22Rv1 (cell line): ENCODE measurements at regions not wholly inside any gene's neighbourhood (a gene's known extent, or its start where the extent isn't known, plus 50 kb on each side); places are given as distances from the start of the nearest gene placed in this dataset.
"Not testable (repeated sequence)": the region's sequence is repeated elsewhere in the genome, so short reads cannot be mapped to it uniquely, and the experiment has no call there.

Experiments
- H3K27ac ChIP-seq: fragments of 450-650 bp; 2 replicates; pipeline ENCODE4 v1.5.1; 2017
- ZFX ChIP-seq: fragments of 450-650 bp; IDR thresholded peaks from 2 replicates; pipeline ENCODE4 v1.6.1; 2017; ENCODE audit warnings: antibody characterized with exemption, borderline replicate concordance
- TF ChIP-seq, protein P1 (sequence below): fragments of 450-650 bp; IDR thresholded peaks from 2 replicates; pipeline ENCODE4 v1.5.1; 2017; ENCODE audit warnings: mild to moderate bottlenecking

DNA sequence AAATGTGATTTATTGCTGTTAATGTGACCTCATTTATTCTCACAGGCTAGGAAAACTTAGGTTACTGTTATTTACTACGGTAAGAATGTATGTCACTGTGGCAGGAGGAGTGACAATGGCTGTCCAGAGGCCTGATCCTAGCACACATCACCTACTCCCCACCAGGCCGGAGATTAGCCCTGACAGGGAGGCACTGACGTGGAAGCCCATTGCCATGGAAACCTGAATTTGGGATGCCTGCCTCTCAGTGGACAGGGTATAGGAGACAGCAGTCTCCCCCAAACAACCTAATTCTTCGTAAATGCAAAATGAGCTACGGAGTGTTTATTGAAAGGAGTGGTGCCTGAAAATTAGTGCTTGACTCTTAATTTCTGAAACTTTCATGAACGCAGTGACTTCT is 87.6 kb upstream of the SMARCA2 start:
- TF ChIP-seq, protein P1, sequence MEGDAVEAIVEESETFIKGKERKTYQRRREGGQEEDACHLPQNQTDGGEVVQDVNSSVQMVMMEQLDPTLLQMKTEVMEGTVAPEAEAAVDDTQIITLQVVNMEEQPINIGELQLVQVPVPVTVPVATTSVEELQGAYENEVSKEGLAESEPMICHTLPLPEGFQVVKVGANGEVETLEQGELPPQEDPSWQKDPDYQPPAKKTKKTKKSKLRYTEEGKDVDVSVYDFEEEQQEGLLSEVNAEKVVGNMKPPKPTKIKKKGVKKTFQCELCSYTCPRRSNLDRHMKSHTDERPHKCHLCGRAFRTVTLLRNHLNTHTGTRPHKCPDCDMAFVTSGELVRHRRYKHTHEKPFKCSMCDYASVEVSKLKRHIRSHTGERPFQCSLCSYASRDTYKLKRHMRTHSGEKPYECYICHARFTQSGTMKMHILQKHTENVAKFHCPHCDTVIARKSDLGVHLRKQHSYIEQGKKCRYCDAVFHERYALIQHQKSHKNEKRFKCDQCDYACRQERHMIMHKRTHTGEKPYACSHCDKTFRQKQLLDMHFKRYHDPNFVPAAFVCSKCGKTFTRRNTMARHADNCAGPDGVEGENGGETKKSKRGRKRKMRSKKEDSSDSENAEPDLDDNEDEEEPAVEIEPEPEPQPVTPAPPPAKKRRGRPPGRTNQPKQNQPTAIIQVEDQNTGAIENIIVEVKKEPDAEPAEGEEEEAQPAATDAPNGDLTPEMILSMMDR = no peak
- no peak for TF ChIP-seq ZFX
- no peak overlapping the region for H3K27ac ChIP-seq

DNA sequence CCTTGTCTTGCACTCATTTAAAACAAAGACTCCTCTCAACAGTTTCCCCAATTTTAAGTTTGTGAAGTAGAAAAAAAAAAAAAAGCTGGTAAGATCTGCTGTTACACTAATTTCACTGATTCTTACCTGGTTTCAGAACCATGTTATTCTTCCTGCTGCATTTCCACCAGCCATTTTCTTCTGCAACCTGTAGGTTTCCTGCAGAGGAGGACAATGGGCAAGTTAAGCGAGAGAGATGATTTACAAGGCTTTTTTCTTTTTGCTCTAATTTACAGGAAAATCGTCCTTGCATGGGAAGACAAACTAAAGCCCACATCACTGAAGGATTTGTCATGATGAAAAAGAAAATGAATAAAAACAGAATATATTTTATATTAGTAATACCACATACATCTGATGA is 86.0 kb upstream of the SMARCA2 start:
- H3K27ac ChIP-seq = no peak overlapping the region
- TF ChIP-seq ZFX = no peak
- TF ChIP-seq, protein P1 = no peak

DNA sequence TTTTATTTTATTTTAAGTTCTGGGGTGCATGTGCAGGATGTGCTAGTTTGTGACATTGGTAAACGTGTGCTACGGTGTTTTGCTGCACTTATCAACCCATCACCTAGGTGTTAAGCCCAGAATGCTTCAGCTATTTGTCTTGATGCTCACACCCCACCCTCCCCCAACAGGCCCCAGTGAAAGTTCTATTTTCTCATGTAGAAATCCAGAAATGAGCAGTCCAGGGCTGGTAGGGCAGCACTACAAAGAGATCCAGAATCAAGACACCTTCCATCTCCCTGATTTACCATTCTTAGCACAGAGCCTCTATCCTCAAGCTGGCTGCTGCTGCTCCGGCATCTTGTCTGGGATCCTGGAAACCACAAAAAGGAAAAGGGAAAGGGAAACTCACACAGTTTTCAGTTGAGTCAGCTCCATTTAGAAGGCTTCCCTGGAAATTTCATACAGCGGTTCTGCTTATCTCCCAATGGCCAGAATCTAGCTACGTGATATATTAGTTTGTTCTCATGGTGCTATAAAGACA is 85.4 kb upstream of the SMARCA2 start:
- TF ChIP-seq, protein P1 = no peak
- TF ChIP-seq ZFX = no peak
- no peak overlapping the region for H3K27ac ChIP-seq

DNA sequence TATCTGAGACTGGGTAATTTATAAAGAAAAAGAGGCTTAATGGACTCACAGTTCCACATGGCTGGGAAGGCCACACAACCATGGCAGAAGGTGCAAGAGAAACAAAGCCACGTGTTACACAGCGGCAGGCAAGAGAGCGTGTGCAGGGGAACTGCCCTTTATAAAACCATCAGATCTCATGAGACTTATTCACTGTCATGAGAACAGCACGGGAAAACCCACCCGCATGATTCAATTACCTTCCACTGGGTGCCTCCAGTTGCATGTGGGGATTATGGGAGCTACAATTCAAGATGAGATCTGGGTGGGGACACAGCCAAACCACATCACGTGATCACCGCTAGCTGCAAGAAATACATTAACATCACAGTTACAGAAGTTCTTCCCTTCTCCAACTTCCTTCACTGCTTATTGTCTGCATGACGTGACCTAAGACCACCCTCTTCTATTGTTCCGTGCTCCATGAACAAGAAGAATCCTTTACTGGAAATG is 84.9 kb upstream of the SMARCA2 start:
- H3K27ac ChIP-seq = not testable (repeated sequence)

DNA sequence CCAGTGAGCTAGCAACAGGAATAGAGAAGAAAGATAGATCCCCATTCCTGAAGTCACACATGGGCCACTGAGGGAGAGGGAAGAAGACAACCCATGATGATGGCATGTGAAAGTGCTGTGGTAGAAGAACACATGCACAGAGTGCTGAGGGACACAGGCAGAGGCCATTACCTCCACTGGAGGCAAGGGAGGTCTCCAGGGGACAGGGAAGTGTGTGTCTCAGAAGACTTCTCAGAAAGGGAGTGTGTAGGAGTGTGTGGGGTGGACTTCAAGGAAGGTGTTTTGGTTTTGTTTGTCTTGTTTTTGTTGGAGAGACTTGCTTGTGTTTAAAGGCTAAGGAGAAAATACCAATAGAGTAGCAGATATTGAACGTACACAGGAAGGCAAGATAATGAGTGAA is 77.0 kb upstream of the SMARCA2 start:
- no peak overlapping the region for H3K27ac ChIP-seq

DNA sequence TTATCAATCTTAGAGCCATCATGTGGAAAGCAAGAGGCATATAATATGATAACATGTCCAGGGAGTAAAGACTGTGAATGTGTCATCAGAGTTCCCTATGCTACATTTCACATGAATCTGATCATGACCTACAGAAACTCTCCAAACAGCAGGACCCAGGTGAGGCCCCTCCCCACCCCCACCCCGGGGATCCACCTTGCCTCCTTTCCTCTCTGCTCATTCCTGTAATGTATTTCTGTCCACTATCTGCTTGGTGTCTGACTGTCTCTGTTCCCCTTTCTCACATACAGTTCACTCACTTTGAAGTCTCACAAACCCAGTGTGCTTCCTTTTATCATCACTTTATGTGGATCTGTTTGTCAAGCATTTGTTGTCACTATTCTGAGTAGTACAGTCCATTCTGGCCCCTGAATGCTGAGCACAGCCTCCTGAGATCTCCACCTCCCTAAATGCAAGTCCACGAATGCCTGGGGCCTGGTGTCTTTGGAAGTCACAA is 76.4 kb upstream of the SMARCA2 start:
- TF ChIP-seq ZFX = no peak
- TF ChIP-seq, protein P1 = no peak
- no peak overlapping the region for H3K27ac ChIP-seq

More for the DNA sequence above, 77.0 kb upstream of the SMARCA2 start:
- TF ChIP-seq, protein P1 = no peak
- no peak for TF ChIP-seq ZFX

DNA sequence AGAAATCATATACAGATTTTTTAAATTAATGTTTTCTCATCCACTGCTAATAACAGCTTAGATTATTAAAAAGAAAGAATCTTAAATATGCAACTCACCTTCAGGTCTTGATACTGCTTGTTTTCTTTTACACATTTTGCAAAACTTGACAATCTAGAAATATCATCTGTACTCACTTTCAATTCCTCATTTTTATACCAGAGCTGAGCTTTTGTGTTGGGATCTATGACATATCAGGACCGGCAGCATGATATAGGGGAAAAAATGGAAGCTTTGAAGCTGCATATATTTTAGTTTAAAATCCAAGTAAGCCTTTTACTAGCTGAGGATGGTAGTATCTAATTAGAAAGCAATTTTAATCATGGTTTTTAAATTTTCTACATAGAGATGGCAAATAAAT is 75.7 kb upstream of the SMARCA2 start:
- TF ChIP-seq, protein P1 = no peak
- TF ChIP-seq ZFX = no peak
- H3K27ac ChIP-seq = no peak overlapping the region

DNA sequence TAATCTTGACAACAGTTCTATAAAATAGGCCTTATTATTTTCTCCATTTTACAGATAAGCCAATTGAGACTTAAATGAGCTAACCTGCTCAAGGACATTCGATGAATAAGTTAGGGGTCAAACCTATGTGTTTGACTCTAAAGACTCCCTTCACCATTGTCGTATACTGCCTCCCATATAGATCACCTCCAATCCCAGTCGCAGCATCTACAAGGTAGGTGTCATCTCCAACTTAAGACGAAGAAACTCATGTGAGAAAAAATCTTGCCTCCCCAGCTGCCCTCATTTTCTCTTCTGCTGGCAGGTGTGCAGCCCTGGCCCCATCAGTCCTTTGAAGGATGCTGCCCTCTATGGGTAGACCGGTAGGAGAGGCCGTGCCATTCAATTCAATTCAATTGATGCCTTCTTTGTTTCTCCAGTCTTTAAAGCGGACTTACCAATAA is 75.2 kb upstream of the SMARCA2 start:
- no peak for TF ChIP-seq ZFX
- TF ChIP-seq, protein P1 = peak; percentile 91
- H3K27ac ChIP-seq = no peak overlapping the region
